Esophagus muscularis mucosa (tissue), 4 donors: ENCODE measurements at regions not wholly inside any gene's neighbourhood (a gene's known extent, or its start where the extent isn't known, plus 50 kb on each side); places are given as distances from the start of the nearest gene placed in this dataset.

ENCODE experiments used
- CTCF ChIP-seq, 3 experiments: fragments of 200-600 bp in 2 of 3; fragments of 450-650 bp in 1 of 3; sonication (generic) in 2 of 3; IDR thresholded peaks; one replicate each; pipeline ENCODE4 v1.5.1; 2017 to 2019; ENCODE audit warnings: antibody characterized with exemption in 3 of 3, mild to moderate bottlenecking in 2 of 3, moderate library complexity in 1 of 3
- EP300 ChIP-seq: sonication (generic); formaldehyde crosslinking; IDR thresholded peaks from one replicate; pipeline ENCODE4 v1.6.1; 2017; ENCODE audit warnings: antibody characterized with exemption
- POLR2AphosphoS5 ChIP-seq, 2 donors: sonication (generic); formaldehyde crosslinking; IDR thresholded peaks; one replicate each; pipeline ENCODE4 v1.6.1; 2017; ENCODE audit warnings: antibody characterized with exemption in 2 of 2

GRCh38 chr16:64700628-64701027 is 421.2 kb downstream of the CDH11 start:
- TF ChIP-seq POLR2AphosphoS5 (IDR thresholded peaks at IDR 0.05): no peak
- no peak for TF ChIP-seq CTCF (IDR thresholded peaks at IDR 0.05)
- no peak for TF ChIP-seq EP300
